CD4-positive, alpha-beta T cell treated with Interleukin-21 for 1 hour (primary cell): ENCODE measurements at regions not wholly inside any gene's neighbourhood (a gene's known extent, or its start where the extent isn't known, plus 50 kb on each side); places are given as distances from the start of the nearest gene placed in this dataset.

ENCODE experiments used
- DNase-seq: peaks from one replicate; pipeline ENCODE4 v3.0.0-alpha.2; 2020

GRCh38 chr10:83678850-83679249 lies 460.5 kb upstream of the GHITM start:
- DNase-seq, result no peak

- peak; percentile 35 for DNase-seq
These were observed 458.8 kb upstream of the GHITM start for GRCh38 chr10:83680470-83680891.

GRCh38 chr10:83682414-83682813 lies 456.9 kb upstream of the GHITM start:
- no peak for DNase-seq

GRCh38 chr10:83685458-83685857 lies 453.9 kb upstream of the GHITM start:
- DNase-seq, result no peak

- no peak for DNase-seq
These were observed 447.3 kb upstream of the GHITM start for GRCh38 chr10:83691791-83692596.

- DNase-seq, result no peak
These were observed 440.4 kb upstream of the GHITM start for GRCh38 chr10:83698899-83699298.

- no peak for DNase-seq
These were observed 437.5 kb upstream of the GHITM start for GRCh38 chr10:83701799-83702198.

- no peak for DNase-seq
These were observed 436.6 kb upstream of the GHITM start for GRCh38 chr10:83702731-83703130.

- no peak for DNase-seq
These were observed 433.2 kb upstream of the GHITM start for GRCh38 chr10:83706120-83706519.

- DNase-seq, result no peak
These were observed 432.2 kb upstream of the GHITM start for GRCh38 chr10:83706952-83707582.

- DNase-seq, result no peak
These were observed 425.9 kb upstream of the GHITM start for GRCh38 chr10:83713423-83713822.

- DNase-seq, result no peak
These were observed 416.2 kb upstream of the GHITM start for GRCh38 chr10:83723080-83723479.

GRCh38 chr10:83724471-83725241 lies 414.7 kb upstream of the GHITM start:
- no peak for DNase-seq

GRCh38 chr10:83725567-83725966 lies 413.7 kb upstream of the GHITM start:
- no peak for DNase-seq

GRCh38 chr10:83734278-83734677 lies 405.0 kb upstream of the GHITM start:
- no peak for DNase-seq

- DNase-seq, result no peak
These were observed 403.3 kb upstream of the GHITM start for GRCh38 chr10:83736008-83736407.

GRCh38 chr10:83750604-83751003 lies 388.7 kb upstream of the GHITM start:
- no peak for DNase-seq

GRCh38 chr10:83753490-83753889 lies 385.8 kb upstream of the GHITM start:
- DNase-seq, result no peak

GRCh38 chr10:83754857-83755256 lies 384.5 kb upstream of the GHITM start:
- DNase-seq, result no peak

GRCh38 chr10:83760142-83760541 lies 379.2 kb upstream of the GHITM start:
- no peak for DNase-seq

- DNase-seq, result no peak
These were observed 374.6 kb upstream of the GHITM start for GRCh38 chr10:83764666-83765065.

- DNase-seq, result no peak
These were observed 373.6 kb upstream of the GHITM start for GRCh38 chr10:83765731-83766130.

GRCh38 chr10:83769281-83769820 lies 370.0 kb upstream of the GHITM start:
- no peak for DNase-seq
